IMR-90 (cell line): ENCODE measurements at regions not wholly inside any gene's neighbourhood (a gene's known extent, or its start where the extent isn't known, plus 50 kb on each side); places are given as distances from the start of the nearest gene placed in this dataset.

Source experiments
- ATAC-seq: fragments of 200-7000 bp; cut with Tn5 transposase; 2 replicates; pipeline ENCODE4 v1.9.1; 2020; ENCODE audit warnings: low read depth, mild to moderate bottlenecking, moderate library complexity
- BruUV-seq: library from RNA; stranded (reverse); fragments of 400-500 nt; replicated peaks from 2 replicates; lab custom pipeline; 2021; lab: Mats Ljungman, UMichigan
- CTCF ChIA-PET: fragments of 300-600 bp; formaldehyde crosslinking; extraction: SDS; loops from one replicate; lab custom pipeline; 2021; ENCODE audit warnings: antibody characterized with exemption; lab: Yijun Ruan, JAX
- POLR2A ChIA-PET: fragments of 300-600 bp; sonication (Branson Sonifier 250); formaldehyde crosslinking; loops from one replicate; lab custom pipeline; 2022; ENCODE audit warnings: antibody characterized with exemption; ENCODE audit not compliant: unreplicated experiment; lab: Charles Lee
- DNase-seq: peaks from one replicate; pipeline ENCODE4 v3.0.0; 2013
- H2AFZ ChIP-seq: replicated peaks from 2 replicates; pipeline ENCODE3; 2013; ENCODE audit warnings: low read length, mild to moderate bottlenecking; ENCODE audit not compliant: poor library complexity
- H2AK5ac ChIP-seq: 2 replicates; pipeline ENCODE4 v1.6.1; 2013; ENCODE audit warnings: low read depth, low read length, inconsistent platforms
- H2AK9ac ChIP-seq: replicated peaks from 2 replicates; pipeline ENCODE3; 2013; ENCODE audit warnings: mild to moderate bottlenecking, low read depth, low read length, moderate library complexity; ENCODE audit not compliant: poor library complexity
- H2BK120ac ChIP-seq: 2 replicates; pipeline ENCODE4 v1.6.1; 2013; ENCODE audit warnings: low read depth, low read length, inconsistent platforms
- H2BK15ac ChIP-seq: 3 replicates; pipeline ENCODE4 v1.6.1; 2013; ENCODE audit warnings: low read depth, low read length, inconsistent platforms
- H2BK20ac ChIP-seq: 2 replicates; pipeline ENCODE4 v1.6.1; 2013; ENCODE audit warnings: low read depth, mild to moderate bottlenecking, inconsistent platforms, low read length, moderate library complexity
- H2BK5ac ChIP-seq: 2 replicates; pipeline ENCODE4 v1.6.1; 2013; ENCODE audit warnings: mild to moderate bottlenecking, low read depth, low read length, inconsistent platforms; ENCODE audit not compliant: poor library complexity, severe bottlenecking
- H3K14ac ChIP-seq: replicated peaks from 2 replicates; pipeline ENCODE4 v1.6.1; 2013; ENCODE audit warnings: low read depth, low read length, inconsistent platforms
- H3K18ac ChIP-seq: 2 replicates; pipeline ENCODE4 v1.6.1; 2013; ENCODE audit warnings: low read depth, low read length, control low read depth
- H3K23ac ChIP-seq: 2 replicates; pipeline ENCODE4 v1.6.1; 2013; ENCODE audit warnings: low read depth, low read length, inconsistent platforms
- H3K27ac ChIP-seq: 2 replicates; pipeline ENCODE4 v1.5.1; 2013; ENCODE audit warnings: mild to moderate bottlenecking, control low read depth, low read length; ENCODE audit not compliant: insufficient read depth
- H3K27me3 ChIP-seq: 2 replicates; pipeline ENCODE4 v1.6.1; 2013; ENCODE audit warnings: low read length; ENCODE audit not compliant: control insufficient read depth, insufficient read depth
- H3K36me3 ChIP-seq: 2 replicates; pipeline ENCODE4 v1.6.1; 2013; ENCODE audit warnings: low read length, mixed read lengths; ENCODE audit not compliant: control insufficient read depth, insufficient read depth
- H3K4ac ChIP-seq: 2 replicates; pipeline ENCODE4 v1.6.1; 2013; ENCODE audit warnings: low read depth, low read length, inconsistent platforms
- H3K4me1 ChIP-seq: 2 replicates; pipeline ENCODE4 v1.6.1; 2013; ENCODE audit warnings: low read length, mixed read lengths; ENCODE audit not compliant: control insufficient read depth, insufficient read depth
- H3K4me2 ChIP-seq: 2 replicates; pipeline ENCODE4 v1.6.1; 2013; ENCODE audit warnings: low read depth, mild to moderate bottlenecking, control low read depth, low read length, moderate library complexity
- H3K4me3 ChIP-seq: 2 replicates; pipeline ENCODE4 v1.5.1; 2013; ENCODE audit warnings: low read depth, mild to moderate bottlenecking, control low read depth, low read length, moderate library complexity; ENCODE audit not compliant: insufficient read depth
- H3K56ac ChIP-seq: 2 replicates; pipeline ENCODE4 v1.6.1; 2013; ENCODE audit warnings: low read length, inconsistent platforms; ENCODE audit not compliant: insufficient read depth; ENCODE audit errors: extremely low read depth
- H3K79me1 ChIP-seq, 2 experiments: 2 replicates each; pipeline ENCODE4 v1.6.1; 2013; ENCODE audit warnings: low read length in 2 of 2, inconsistent platforms in 1 of 2, low read depth in 1 of 2
- H3K9ac ChIP-seq: 2 replicates; pipeline ENCODE4 v1.6.1; 2013; ENCODE audit warnings: low read depth, low read length, control low read depth
- H3K9me1 ChIP-seq: 2 replicates; pipeline ENCODE4 v1.6.1; 2013; ENCODE audit warnings: low read length, inconsistent platforms; ENCODE audit not compliant: insufficient read depth
- H3K9me3 ChIP-seq: 2 replicates; pipeline ENCODE4 v1.6.1; 2013; ENCODE audit warnings: low read length; ENCODE audit not compliant: control insufficient read depth, insufficient read depth
- H4K20me1 ChIP-seq: 2 replicates; pipeline ENCODE4 v1.6.1; 2013; ENCODE audit warnings: low read length, inconsistent platforms; ENCODE audit not compliant: insufficient read depth
- H4K5ac ChIP-seq: 2 replicates; pipeline ENCODE4 v1.6.1; 2013; ENCODE audit warnings: mild to moderate bottlenecking, low read depth, low read length, control low read depth
- H4K8ac ChIP-seq, 2 experiments: 2 replicates each; pipeline ENCODE4 v1.6.1; 2013; ENCODE audit warnings: low read depth in 2 of 2, low read length in 2 of 2, control low read depth in 1 of 2, inconsistent platforms in 1 of 2
- H4K91ac ChIP-seq: 2 replicates; pipeline ENCODE4 v1.6.1; 2013; ENCODE audit warnings: low read depth, low read length, inconsistent platforms; ENCODE audit not compliant: insufficient read depth
- CEBPB ChIP-seq: IDR thresholded peaks from 2 replicates; pipeline ENCODE4 v1.6.1; 2012; ENCODE audit warnings: low read depth, low read length, improper control_type of control experiment
- RAD21 ChIP-seq: IDR thresholded peaks from 2 replicates; pipeline ENCODE4 v1.6.1; 2012; ENCODE audit warnings: low read length, improper control_type of control experiment
- RFX5 ChIP-seq: IDR thresholded peaks from 2 replicates; pipeline ENCODE4 v1.8.0; 2012; ENCODE audit warnings: low read depth, mild to moderate bottlenecking, low read length, moderate library complexity
- WGBS, 2 experiments: methylation state at CpG; one replicate each; pipeline versions ENCODE4 v1.1.5 to v1.1.7; 2013; ENCODE audit warnings: missing lambda C conversion rate in 2 of 2; ENCODE audit not compliant: insufficient read length in 1 of 2; ENCODE audit errors: extremely low coverage in 2 of 2; 5-methylcytosine and 5-hydroxymethylcytosine counted together
- dilution Hi-C: fragments of 300-500 bp; cut with HindIII; formaldehyde crosslinking; loops from one replicate; pipeline ENCODE4 v1.14.3; 2018; ENCODE audit warnings: low sequenced_read_pairs; ENCODE audit not compliant: unreplicated experiment
- in situ Hi-C: fragments of 300-500 bp; cut with MboI; formaldehyde crosslinking; loops from 3 replicates; pipeline ENCODE4 v1.14.3; 2019; ENCODE audit warnings: low sequenced_read_pairs, inconsistent platforms, mixed read lengths
- intact Hi-C: fragments of 100-400 bp; cut with micrococcal nuclease; formaldehyde crosslinking; loops from 2 replicates; pipeline ENCODE4 v1.10.0; 2022

DNA sequence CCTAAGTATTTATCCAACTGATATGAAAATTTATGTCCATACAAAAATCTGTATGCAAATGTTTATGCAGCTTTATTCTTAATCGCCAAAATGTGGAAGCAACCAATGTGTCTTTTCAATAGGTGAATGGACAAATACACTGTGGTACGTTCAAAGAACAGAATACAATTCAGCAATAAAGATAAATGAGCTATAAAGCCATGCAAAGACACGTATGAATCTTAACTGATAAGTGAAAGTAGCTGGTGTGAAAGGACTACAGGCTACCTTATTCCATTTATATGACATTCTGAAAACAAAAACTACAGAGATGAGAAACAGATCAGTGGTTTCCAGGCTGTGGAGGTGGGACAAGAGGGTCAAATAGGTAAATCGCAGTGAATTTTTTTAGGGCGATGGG is 419.6 kb upstream of the B3GALT2 start:
- H2BK15ac ChIP-seq: no peak overlapping the region
- H4K5ac ChIP-seq: no peak overlapping the region
- no peaks in the 10 kb centered on the region for H3K9me1 ChIP-seq
- H3K4ac ChIP-seq: no peak overlapping the region
- no peak overlapping the region for H3K56ac ChIP-seq
- WGBS, 2 experiments: no CpG with 5 or more reads among the region's 5 CpGs
- H3K14ac ChIP-seq: no peak overlapping the region
- no peak for DNase-seq
- CTCF ChIA-PET: no interaction called here
- H2BK5ac ChIP-seq: no peak overlapping the region
- no peaks in the 10 kb centered on the region for H4K20me1 ChIP-seq
- H3K4me2 ChIP-seq: no peak overlapping the region
- no peaks in the 10 kb centered on the region for H3K36me3 ChIP-seq
- H2BK20ac ChIP-seq: no peak overlapping the region
- no peaks in the 10 kb centered on the region for H3K9me3 ChIP-seq
- no peaks in the 10 kb centered on the region for H3K27me3 ChIP-seq
- H2BK120ac ChIP-seq: no peak overlapping the region
- H4K8ac ChIP-seq: no peak overlapping the region
- ATAC-seq: no peak
- POLR2A ChIA-PET: no interaction called here
- dilution Hi-C loops: no loop called here
- H3K23ac ChIP-seq: no peak overlapping the region
- H3K27ac ChIP-seq: no peak overlapping the region
- TF ChIP-seq RAD21 (no peak), CEBPB (no peak), RFX5 (no peak)
- no TSS peak for BruUV-seq
- H3K9ac ChIP-seq: no peak overlapping the region
- H3K79me1 ChIP-seq: no peaks in the 10 kb centered on the region
- H4K91ac ChIP-seq: no peak overlapping the region
- H3K18ac ChIP-seq: no peak overlapping the region
- H3K4me3 ChIP-seq: no peak overlapping the region
- no peaks in the 10 kb centered on the region for H3K4me1 ChIP-seq
- in situ Hi-C loops: no loop called here
- no peak overlapping the region for H2AK9ac ChIP-seq
- H2AFZ ChIP-seq: no peak overlapping the region
- intact Hi-C loops: no loop called here
- no peak overlapping the region for H2AK5ac ChIP-seq
